ENCODE measurements at regions not wholly inside any gene's neighbourhood (a gene's known extent, or its start where the extent isn't known, plus 50 kb on each side); places are given as distances from the start of the nearest gene placed in this dataset.

GRCh38 chr9:38308136-38308535 lies 84.4 kb upstream of the ALDH1B1 start:
- 100% methylated on average over 2 of the region's 4 CpGs for WGBS (ENCODE audit: extremely low coverage, insufficient read length, low lambda C conversion rate)
- no peaks in the 10 kb centered on the region for H3K9me3 ChIP-seq (ENCODE audit: control insufficient read depth, low read depth, low read length)
- no peak for DNase-seq

More at GRCh38 chr9:38308136-38308535, 84.4 kb upstream of the ALDH1B1 start:
- H3K79me2 ChIP-seq (ENCODE audit: insufficient read depth, low read length): no peaks in the 10 kb centered on the region
- no peaks in the 10 kb centered on the region for H4K20me1 ChIP-seq (ENCODE audit: control insufficient read depth, insufficient read depth, insufficient read length)
- no peak overlapping the region for H2AFZ ChIP-seq (ENCODE audit: low read length)
- no peak overlapping the region for H3K4me2 ChIP-seq (ENCODE audit: insufficient read depth, insufficient read length, low read length)
- no peak overlapping the region for H3K14ac ChIP-seq (ENCODE audit: insufficient read depth, low read length)
- H3K23me2 ChIP-seq (ENCODE audit: insufficient read length, low read depth, low read length, poor library complexity, severe bottlenecking): no peaks in the 10 kb centered on the region
- H4K8ac ChIP-seq (replicated peaks; ENCODE audit: insufficient read length, low read depth, low read length): no peak overlapping the region
- H3K4ac ChIP-seq (ENCODE audit: low read depth, low read length): no peak overlapping the region
- no peak for TF ChIP-seq CTCF (conservative IDR thresholded peaks at IDR 0.05)
- no peak overlapping the region for H2BK5ac ChIP-seq (ENCODE audit: insufficient read length, low read length)
- no peak overlapping the region for H2BK12ac ChIP-seq (ENCODE audit: insufficient read length, low read depth, low read length)
- no peak overlapping the region for H3K23ac ChIP-seq (ENCODE audit: insufficient read length, low read depth, low read length)
- no peak overlapping the region for H3K27ac Mint-ChIP-seq
- peaks cover 28% of the 10 kb centered on the region for H3K27me3 Mint-ChIP-seq (ENCODE audit: low read depth)
- no peaks in the 10 kb centered on the region for H3K9me3 Mint-ChIP-seq
- H3K27ac ChIP-seq (ENCODE audit: insufficient read length, low read depth, low read length): no peak overlapping the region
- H2AK5ac ChIP-seq (ENCODE audit: insufficient read length, low read length): no peak overlapping the region
- peaks cover 20 to 29% of the 10 kb centered on the region in 2 experiments for H3K4me1 Mint-ChIP-seq
- no peaks in the 10 kb centered on the region for H3K36me3 Mint-ChIP-seq (ENCODE audit: insufficient read depth in 1 of 3, low read depth in 3 of 3)
- no peaks in the 10 kb centered on the region; the same call in 1 of the 2 replicates for H3K4me1 ChIP-seq (ENCODE audit: insufficient read depth, low read length)
- H2BK120ac ChIP-seq (ENCODE audit: low read depth, low read length, poor library complexity, severe bottlenecking): no peak overlapping the region
- no peak overlapping the region for H4K91ac ChIP-seq (ENCODE audit: insufficient read length, low read depth, low read length)
- no peaks in the 10 kb centered on the region for H3K79me1 ChIP-seq (ENCODE audit: insufficient read depth, low read depth, low read length, poor library complexity, severe bottlenecking)
- H3K27me3 ChIP-seq (ENCODE audit: insufficient read depth, low read length): no peaks in the 10 kb centered on the region
- no peak overlapping the region for H2BK20ac ChIP-seq (ENCODE audit: low read depth, low read length, poor library complexity, severe bottlenecking)
- H4K5ac ChIP-seq (ENCODE audit: insufficient read length, low read depth, low read length): no peak overlapping the region
- no peak overlapping the region for H3K18ac ChIP-seq (ENCODE audit: insufficient read length, low read depth, low read length)
- H3K56ac ChIP-seq (ENCODE audit: insufficient read length, low read depth, low read length): no peak overlapping the region
- H3K9ac ChIP-seq (ENCODE audit: extremely low read depth, insufficient read length, low read length): no peak overlapping the region
- no peak overlapping the region for H2BK15ac ChIP-seq (ENCODE audit: low read depth, low read length)
- no peak overlapping the region for H3T11ph ChIP-seq (ENCODE audit: low read length)
- no peak overlapping the region for H3K4me3 Mint-ChIP-seq

Measured in H9 (cell line).